ENCODE measurements at regions not wholly inside any gene's neighbourhood (a gene's known extent, or its start where the extent isn't known, plus 50 kb on each side); places are given as distances from the start of the nearest gene placed in this dataset.

DNA sequence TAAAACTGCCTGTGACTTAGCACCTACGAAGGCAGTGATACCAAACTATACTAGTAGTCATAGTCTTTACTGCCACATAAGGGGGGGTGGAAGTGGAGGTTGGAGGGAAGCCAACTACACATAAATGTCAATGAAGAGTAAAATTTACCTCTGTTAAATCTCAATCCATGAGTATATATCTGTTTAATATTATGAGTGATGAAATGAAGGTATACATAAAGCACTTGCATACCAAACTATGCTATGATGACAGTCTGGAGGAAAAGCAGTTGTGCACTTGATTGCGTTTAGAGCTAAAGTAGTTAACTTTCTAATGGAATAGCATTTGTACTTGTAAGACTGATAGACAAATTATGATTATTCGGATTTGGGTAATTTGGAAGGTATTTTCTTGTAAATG is 129.2 kb upstream of the POU5F2 start:
- CTCF ChIA-PET (ENCODE audit: low intra/inter-chr PET ratio, low total read pairs), result no interaction called here
- H3K79me2 ChIP-seq (ENCODE audit: insufficient read depth, low read length), result no peaks in the 10 kb centered on the region
- FAIRE-seq (no peak), ATAC-seq (no peak), DNase-seq (ENCODE audit: low spot score) (no peak)
- H3K27ac ChIP-seq (ENCODE audit: extremely low read length, insufficient read depth, low read length), result no peak overlapping the region
- H3K9ac ChIP-seq (ENCODE audit: insufficient read depth, low read depth, low read length), result no peak overlapping the region
- no peaks in the 10 kb centered on the region for H3K36me3 ChIP-seq (replicated peaks in 1 of 2; ENCODE audit: control insufficient read depth in 1 of 2, insufficient read depth in 2 of 2, low read length in 2 of 2)
- TF ChIP-seq ZNF296 (CRISPR knock-in tag; conservative IDR thresholded peaks at IDR 0.05), result no peak
- no peak for TF ChIP-seq RBFOX2 (IDR thresholded peaks at IDR 0.05; ENCODE audit: low read depth, low read length)
- TF ChIP-seq, protein P1, sequence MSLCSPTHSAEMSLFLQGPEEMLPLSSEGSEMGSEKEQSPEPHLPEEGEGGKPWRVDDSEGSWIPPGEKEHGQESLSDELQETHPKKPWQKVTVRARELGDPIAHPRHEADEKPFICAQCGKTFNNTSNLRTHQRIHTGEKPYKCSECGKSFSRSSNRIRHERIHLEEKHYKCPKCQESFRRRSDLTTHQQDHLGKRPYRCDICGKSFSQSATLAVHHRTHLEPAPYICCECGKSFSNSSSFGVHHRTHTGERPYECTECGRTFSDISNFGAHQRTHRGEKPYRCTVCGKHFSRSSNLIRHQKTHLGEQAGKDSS (CRISPR knock-in tag; IDR thresholded peaks at IDR 0.05; ENCODE audit: borderline replicate concordance, low read depth), result no peak
- no peak for TF ChIP-seq ZNF317 (CRISPR knock-in tag; IDR thresholded peaks at IDR 0.05)
- no peak for TF ChIP-seq TBP (CRISPR knock-in tag; IDR thresholded peaks at IDR 0.05)
- no peak for TF ChIP-seq SRSF4 (IDR thresholded peaks at IDR 0.05; ENCODE audit: low read depth, low read length, poor library complexity, severe bottlenecking)
- H2AFZ ChIP-seq (ENCODE audit: low read length), result no peak overlapping the region
- H3K4me3 ChIP-seq (replicated peaks in 1 of 3; ENCODE audit: insufficient read depth in 1 of 3, low read depth in 2 of 3, low read length in 3 of 3), result no peak overlapping the region
- 89% methylated on average over 3 of the region's 3 CpGs for WGBS (ENCODE audit: low lambda C conversion rate)
- in situ Hi-C loops (cut with HindIII; ENCODE audit: extremely low pct_ligation_motif_present, low pct_unique_long_range_greater_than_20kb), result no loop called here
- H3K4me1 ChIP-seq (ENCODE audit: insufficient read depth, low read length), result no peaks in the 10 kb centered on the region
- POLR2A ChIA-PET, result no interaction called here
- no TSS peak for BruUV-seq (replicated peaks)
- H3K4me2 ChIP-seq (ENCODE audit: low read depth, low read length), result no peak overlapping the region
- intact Hi-C loops (cut with micrococcal nuclease; ENCODE audit: unreplicated experiment), result no loop called here
- H3K9me3 ChIP-seq (ENCODE audit: low read length), result no peaks in the 10 kb centered on the region
- no peaks in the 10 kb centered on the region for H3K27me3 ChIP-seq (ENCODE audit: control insufficient read depth in 1 of 2, insufficient read depth in 2 of 2, low read length in 2 of 2)
- H4K20me1 ChIP-seq (ENCODE audit: insufficient read depth, low read length), result no peaks in the 10 kb centered on the region

DNA sequence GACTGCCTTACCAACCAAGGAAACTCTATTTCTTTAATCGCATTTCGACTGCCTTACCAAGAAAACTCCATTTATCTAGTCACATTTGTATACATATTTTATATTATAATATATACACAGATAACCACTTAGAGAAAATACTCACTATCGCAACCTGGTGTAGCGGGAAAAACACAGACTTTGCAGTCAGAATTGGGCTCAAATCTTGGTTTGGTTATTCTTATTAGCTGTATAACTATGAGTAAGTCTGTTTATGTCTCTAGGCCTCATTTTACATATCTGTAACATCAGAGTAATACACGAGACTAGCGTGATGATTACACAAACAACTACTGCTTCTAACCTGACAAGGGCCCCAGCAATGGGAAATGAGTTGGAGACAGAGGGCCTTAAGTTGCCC is 127.5 kb upstream of the POU5F2 start:
- Histone ChIP-seq H3K4me1 (ENCODE audit: insufficient read depth, low read length) (no peaks in the 10 kb centered on the region), H3K9ac (ENCODE audit: insufficient read depth, low read depth, low read length) (no peak overlapping the region), H3K27ac (ENCODE audit: extremely low read length, insufficient read depth, low read length) (no peak overlapping the region), H4K20me1 (ENCODE audit: insufficient read depth, low read length) (no peaks in the 10 kb centered on the region), H3K9me3 (ENCODE audit: low read length) (no peaks in the 10 kb centered on the region), H3K36me3 (replicated peaks in 1 of 2; ENCODE audit: control insufficient read depth in 1 of 2, insufficient read depth in 2 of 2, low read length in 2 of 2) (no peaks in the 10 kb centered on the region), H3K27me3 (ENCODE audit: control insufficient read depth in 1 of 2, insufficient read depth in 2 of 2, low read length in 2 of 2) (no peaks in the 10 kb centered on the region), H3K4me2 (ENCODE audit: low read depth, low read length) (no peak overlapping the region), H3K79me2 (ENCODE audit: insufficient read depth, low read length) (no peaks in the 10 kb centered on the region), H3K4me3 (replicated peaks in 1 of 3; ENCODE audit: insufficient read depth in 1 of 3, low read depth in 2 of 3, low read length in 3 of 3) (no peak overlapping the region), H2AFZ (ENCODE audit: low read length) (no peak overlapping the region)
- ChIA-PET POLR2A (no interaction called here), CTCF (ENCODE audit: low intra/inter-chr PET ratio, low total read pairs) (no interaction called here)
- no TSS peak for BruUV-seq (replicated peaks)
- no peak for DNase-seq (ENCODE audit: low spot score)
- in situ Hi-C loops (cut with HindIII; ENCODE audit: extremely low pct_ligation_motif_present, low pct_unique_long_range_greater_than_20kb), result no loop called here
- no peak for FAIRE-seq
- WGBS (ENCODE audit: low lambda C conversion rate), result 95% methylated on average over 6 of the region's 6 CpGs
- intact Hi-C loops (cut with micrococcal nuclease; ENCODE audit: unreplicated experiment), result no loop called here
- ATAC-seq, result no peak
- TF ChIP-seq, protein P2, sequence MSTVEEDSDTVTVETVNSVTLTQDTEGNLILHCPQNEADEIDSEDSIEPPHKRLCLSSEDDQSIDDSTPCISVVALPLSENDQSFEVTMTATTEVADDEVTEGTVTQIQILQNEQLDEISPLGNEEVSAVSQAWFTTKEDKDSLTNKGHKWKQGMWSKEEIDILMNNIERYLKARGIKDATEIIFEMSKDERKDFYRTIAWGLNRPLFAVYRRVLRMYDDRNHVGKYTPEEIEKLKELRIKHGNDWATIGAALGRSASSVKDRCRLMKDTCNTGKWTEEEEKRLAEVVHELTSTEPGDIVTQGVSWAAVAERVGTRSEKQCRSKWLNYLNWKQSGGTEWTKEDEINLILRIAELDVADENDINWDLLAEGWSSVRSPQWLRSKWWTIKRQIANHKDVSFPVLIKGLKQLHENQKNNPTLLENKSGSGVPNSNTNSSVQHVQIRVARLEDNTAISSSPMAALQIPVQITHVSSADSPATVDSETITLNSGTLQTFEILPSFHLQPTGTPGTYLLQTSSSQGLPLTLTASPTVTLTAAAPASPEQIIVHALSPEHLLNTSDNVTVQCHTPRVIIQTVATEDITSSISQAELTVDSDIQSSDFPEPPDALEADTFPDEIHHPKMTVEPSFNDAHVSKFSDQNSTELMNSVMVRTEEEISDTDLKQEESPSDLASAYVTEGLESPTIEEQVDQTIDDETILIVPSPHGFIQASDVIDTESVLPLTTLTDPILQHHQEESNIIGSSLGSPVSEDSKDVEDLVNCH (CRISPR knock-in tag; IDR thresholded peaks at IDR 0.05), result no peak
- TF ChIP-seq ZNF83 (CRISPR knock-in tag; IDR thresholded peaks at IDR 0.05; ENCODE audit: borderline replicate concordance) (no peak), NFKBIZ (CRISPR knock-in tag; IDR thresholded peaks at IDR 0.05) (no peak), ZSCAN25 (CRISPR knock-in tag; IDR thresholded peaks at IDR 0.05) (no peak), MAX (IDR thresholded peaks at IDR 0.05) (no peak)

All from HepG2 (cell line).